Putamen (tissue), 1 donor: ENCODE measurements at regions not wholly inside any gene's neighbourhood (a gene's known extent, or its start where the extent isn't known, plus 50 kb on each side); places are given as distances from the start of the nearest gene placed in this dataset.

Experiments
- DNase-seq: peaks from one replicate; pipeline ENCODE4 v3.0.0-alpha.2; 2016; ENCODE audit warnings: low spot score

GRCh38 chr5:149441986-149442385 is 62.9 kb upstream of the IL17B start:
- no peak for DNase-seq

GRCh38 chr5:149441194-149441753 is 62.2 kb upstream of the IL17B start:
- DNase-seq, result no peak

GRCh38 chr5:149439899-149440542 is 60.9 kb upstream of the IL17B start:
- DNase-seq, result no peak

DNA sequence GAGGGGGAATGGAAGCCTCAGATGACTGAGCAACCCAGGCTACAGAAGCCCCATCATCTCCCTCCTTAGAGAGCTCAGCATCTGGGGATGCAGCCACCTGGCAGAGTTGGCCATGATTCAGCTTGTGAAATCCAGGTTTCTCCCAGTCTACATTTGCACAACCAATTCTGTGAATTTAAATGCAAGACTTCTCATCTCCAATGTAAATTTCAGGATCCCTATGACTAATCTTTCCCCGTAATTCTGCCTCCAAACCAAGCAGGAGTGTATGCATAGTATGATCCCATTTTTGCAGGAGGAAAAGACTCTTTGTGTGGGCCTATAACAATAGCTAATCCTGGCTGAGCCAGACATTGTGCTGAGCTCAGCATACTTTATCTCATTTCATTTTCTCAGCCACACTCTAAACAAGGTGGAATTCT is 59.6 kb upstream of the IL17B start:
- DNase-seq, result peak; percentile 74

DNA sequence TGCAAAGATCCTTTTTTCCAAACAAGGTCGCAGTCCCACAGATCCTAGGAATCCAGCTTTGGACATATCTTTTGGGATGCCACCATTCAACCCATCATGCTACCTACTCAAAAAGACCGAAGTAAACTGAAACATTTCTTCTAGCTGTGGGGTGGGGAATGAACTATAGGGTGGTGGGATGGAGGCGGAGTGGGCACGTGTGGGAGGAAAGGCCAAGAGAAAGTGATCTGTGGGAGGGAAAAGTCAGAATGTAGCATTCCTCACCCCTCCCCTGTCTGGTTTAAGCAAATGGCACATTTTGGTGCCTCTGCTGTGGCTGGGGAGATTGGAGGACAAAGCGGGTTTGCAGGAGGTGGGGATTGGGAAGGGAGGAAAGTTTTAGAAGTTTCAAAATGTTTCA is 59.2 kb upstream of the IL17B start:
- no peak for DNase-seq

- DNase-seq, result no peak
Observed at GRCh38 chr5:149437391-149438040, 58.4 kb upstream of the IL17B start.

GRCh38 chr5:149435660-149436059 is 56.6 kb upstream of the IL17B start:
- no peak for DNase-seq

- DNase-seq, result no peak
Observed at GRCh38 chr5:149435015-149435376, 55.9 kb upstream of the IL17B start.

- DNase-seq, result no peak
Observed at GRCh38 chr5:149434162-149435014, 55.3 kb upstream of the IL17B start.

- DNase-seq, result no peak
Observed at GRCh38 chr5:149433524-149434131, 54.5 kb upstream of the IL17B start.

GRCh38 chr5:149432911-149433401 is 53.9 kb upstream of the IL17B start:
- DNase-seq, result no peak

DNA sequence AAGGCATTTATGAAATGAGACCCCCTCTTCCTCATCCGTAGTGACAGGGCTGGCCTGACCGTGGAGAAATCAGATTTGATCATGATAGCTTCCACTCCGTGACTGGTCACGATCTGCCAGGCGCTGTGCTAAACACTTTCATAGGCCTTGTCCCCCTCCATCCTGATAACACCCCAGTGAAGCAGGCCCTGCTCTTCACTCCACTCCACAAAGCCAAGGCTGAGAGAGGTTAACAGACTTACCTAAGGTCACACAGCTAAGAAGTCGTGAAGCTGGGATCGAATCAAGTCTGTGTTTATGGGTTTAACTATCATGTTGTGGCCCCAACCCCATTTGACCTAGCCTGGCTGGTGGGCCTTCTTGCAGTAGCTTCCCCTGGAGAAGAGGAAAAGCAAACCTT is 53.3 kb upstream of the IL17B start:
- DNase-seq, result no peak

GRCh38 chr5:149429839-149430721 is 51.0 kb upstream of the IL17B start:
- DNase-seq, result no peak
